Activated CD4-positive, alpha-beta memory T cell treated with anti-CD3 and anti-CD28 coated beads, Interleukin-2, amount 10 ng/mL, durations not matched to agents 7 days and 5 days (primary cell): ENCODE measurements at regions not wholly inside any gene's neighbourhood (a gene's known extent, or its start where the extent isn't known, plus 50 kb on each side); places are given as distances from the start of the nearest gene placed in this dataset.

Experiments used
- CTCF ChIA-PET: fragments of 350-600 bp; sonication (Branson Sonifier 250); formaldehyde crosslinking; loops from one replicate; lab custom pipeline; 2021; ENCODE audit warnings: antibody characterized with exemption, inconsistent platforms; lab: Charles Lee
- POLR2A ChIA-PET: fragments of 350-600 bp; sonication (Branson Sonifier 250); formaldehyde crosslinking; loops from one replicate; lab custom pipeline; 2021; ENCODE audit warnings: antibody characterized with exemption; lab: Charles Lee
- DNase-seq: peaks from one replicate; pipeline ENCODE4 v3.0.0-alpha.2; 2020
- H3K27ac Mint-ChIP-seq: one replicate; pipeline ENCODE4 v1.8.0; 2021; ENCODE audit warnings: mild to moderate bottlenecking, mixed read lengths
- H3K27me3 Mint-ChIP-seq: one replicate; pipeline ENCODE4 v1.8.0; 2021; ENCODE audit warnings: mixed read lengths
- H3K36me3 Mint-ChIP-seq: one replicate; pipeline ENCODE4 v1.8.0; 2021; ENCODE audit warnings: low read depth, mixed read lengths
- H3K4me1 Mint-ChIP-seq: one replicate; pipeline ENCODE4 v1.8.0; 2021; ENCODE audit warnings: mixed read lengths
- H3K4me3 Mint-ChIP-seq: one replicate; pipeline ENCODE4 v1.8.0; 2021; ENCODE audit warnings: mild to moderate bottlenecking, mixed read lengths
- H3K9me3 Mint-ChIP-seq: one replicate; pipeline ENCODE4 v1.8.0; 2021; ENCODE audit warnings: mixed read lengths

DNA sequence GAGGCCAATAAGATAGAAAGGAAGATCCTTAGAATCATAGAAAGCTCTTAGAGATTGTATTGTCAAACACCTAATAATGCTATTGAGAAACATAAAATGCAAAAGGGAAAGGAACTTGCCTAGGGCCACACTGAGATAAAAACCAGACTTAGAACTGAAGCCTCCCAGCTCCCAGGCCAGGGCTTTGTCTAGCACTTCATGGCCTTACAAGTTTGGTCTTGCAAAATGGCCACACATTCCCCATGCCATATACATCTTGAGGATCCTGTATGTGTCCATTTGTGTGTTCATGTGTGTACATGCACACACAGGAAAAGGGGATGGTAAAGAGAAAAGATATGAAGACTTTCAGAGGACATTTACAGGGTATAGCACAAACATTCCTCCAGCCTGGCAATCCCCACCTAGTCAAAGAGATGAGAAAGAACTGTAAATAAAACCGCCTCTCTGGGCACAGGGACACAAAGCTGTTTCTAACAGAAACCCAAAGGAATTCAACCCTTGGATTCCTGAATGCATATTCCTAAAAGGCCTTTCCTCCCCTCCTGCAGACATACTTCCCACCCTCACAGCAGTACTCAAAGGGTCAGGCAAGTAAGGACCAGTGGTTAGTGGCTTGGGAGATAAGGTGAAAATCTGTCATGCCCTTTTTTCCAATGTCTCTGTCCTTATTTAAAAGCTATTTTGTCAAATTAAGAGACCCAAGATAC lies 99.7 kb upstream of the KLHL29 start:
- Mint-ChIP-seq H3K4me1 (no peaks in the 10 kb centered on the region), H3K4me3 (no peak overlapping the region), H3K27me3 (peaks cover 2% of the 10 kb centered on the region), H3K36me3 (no peaks in the 10 kb centered on the region), H3K9me3 (no peaks in the 10 kb centered on the region), H3K27ac (no peak overlapping the region)
- ChIA-PET CTCF (no interaction called here), POLR2A (no interaction called here)
- DNase-seq, result no peak

GRCh38 chr2:23286031-23286757 lies 98.8 kb upstream of the KLHL29 start:
- Mint-ChIP-seq H3K4me3 (no peak overlapping the region), H3K4me1 (no peaks in the 10 kb centered on the region), H3K27ac (no peak overlapping the region), H3K36me3 (no peaks in the 10 kb centered on the region), H3K9me3 (no peaks in the 10 kb centered on the region), H3K27me3 (peaks cover 2% of the 10 kb centered on the region)
- CTCF ChIA-PET, result no interaction called here
- POLR2A ChIA-PET, result no interaction called here
- DNase-seq, result no peak

DNA sequence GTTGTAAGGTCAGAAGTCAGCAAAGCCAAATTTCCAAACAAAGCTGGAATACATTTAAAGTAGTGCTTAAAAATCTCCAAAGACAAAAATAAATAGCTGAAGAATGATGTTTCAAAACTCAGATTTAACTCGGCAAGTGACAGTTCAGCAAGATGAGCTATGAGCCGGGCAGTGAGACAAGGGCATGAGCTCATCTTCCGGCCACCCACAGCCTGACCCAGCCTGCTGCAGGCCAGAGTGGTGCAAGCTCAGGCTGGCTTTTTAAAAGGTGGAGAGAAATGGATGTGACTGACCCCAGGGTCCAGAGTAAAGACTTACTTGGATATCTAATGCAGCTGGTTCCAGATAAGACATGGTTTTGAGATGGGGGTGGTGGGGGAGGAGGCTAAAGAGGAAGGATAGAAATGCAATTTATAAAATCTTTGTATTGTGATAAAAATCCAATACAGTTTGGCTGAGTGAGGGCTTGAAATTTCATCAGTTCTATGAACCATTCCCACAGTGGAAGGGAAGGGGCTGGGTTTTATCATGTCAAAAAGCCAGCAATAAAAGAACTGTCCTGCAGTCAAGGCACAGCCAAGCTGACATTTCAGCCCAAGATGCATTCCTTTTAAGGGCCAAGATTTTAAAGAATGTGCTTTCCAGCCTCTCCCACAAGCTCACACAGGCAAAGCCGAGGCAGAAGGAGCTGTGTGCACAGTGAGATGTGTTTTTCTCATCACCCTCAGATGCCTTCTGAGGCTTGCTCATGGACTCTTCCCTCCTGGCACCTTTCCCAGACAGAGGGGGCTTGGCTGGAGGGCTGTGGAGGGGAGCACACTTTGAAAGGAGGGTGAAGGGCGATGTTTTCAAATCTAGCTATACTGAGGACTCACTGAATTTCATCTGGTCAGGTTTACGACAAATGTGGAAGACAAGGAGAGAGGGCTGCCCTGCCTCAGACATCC lies 97.9 kb upstream of the KLHL29 start:
- POLR2A ChIA-PET, result no interaction called here
- no peak for DNase-seq
- Mint-ChIP-seq H3K36me3 (no peaks in the 10 kb centered on the region), H3K4me1 (no peaks in the 10 kb centered on the region), H3K4me3 (no peak overlapping the region), H3K27ac (no peak overlapping the region), H3K9me3 (no peaks in the 10 kb centered on the region), H3K27me3 (peaks cover 2% of the 10 kb centered on the region)
- CTCF ChIA-PET, result no interaction called here

DNA sequence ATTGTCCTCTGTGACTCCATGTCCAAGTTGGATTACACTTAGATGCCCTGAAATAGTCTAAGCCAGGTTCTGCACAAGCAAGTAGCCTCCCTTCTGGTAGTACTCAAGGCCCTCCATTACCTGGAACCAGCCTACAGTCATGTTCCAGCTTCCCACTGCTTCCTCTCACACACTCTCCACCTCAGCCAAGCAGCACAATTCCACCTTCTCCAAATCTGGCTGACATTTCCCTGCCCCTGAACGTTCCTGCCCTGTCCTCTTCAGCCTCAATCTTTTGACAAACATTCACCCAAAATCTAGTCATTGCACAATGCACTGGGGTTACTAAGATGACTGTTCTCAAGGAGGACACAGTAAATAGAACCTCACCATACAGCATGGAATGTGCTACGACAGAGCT lies 95.3 kb upstream of the KLHL29 start:
- Mint-ChIP-seq H3K9me3 (no peaks in the 10 kb centered on the region), H3K4me1 (no peaks in the 10 kb centered on the region), H3K4me3 (no peak overlapping the region), H3K27ac (no peak overlapping the region), H3K36me3 (no peaks in the 10 kb centered on the region), H3K27me3 (peaks cover 2% of the 10 kb centered on the region)
- ChIA-PET POLR2A (no interaction called here), CTCF (no interaction called here)
- DNase-seq, result no peak

GRCh38 chr2:23291239-23291638 lies 93.7 kb upstream of the KLHL29 start:
- Mint-ChIP-seq H3K36me3 (no peaks in the 10 kb centered on the region), H3K4me3 (no peak overlapping the region), H3K27ac (no peak overlapping the region), H3K4me1 (no peaks in the 10 kb centered on the region), H3K9me3 (no peaks in the 10 kb centered on the region), H3K27me3 (no peaks in the 10 kb centered on the region)
- DNase-seq, result no peak
- ChIA-PET POLR2A (no interaction called here), CTCF (interaction anchor here (0.8 kb wide), 1 partner anchor 40 kb away, joined by 3 read pairs; no protein-coding TSS in a partner anchor)

DNA sequence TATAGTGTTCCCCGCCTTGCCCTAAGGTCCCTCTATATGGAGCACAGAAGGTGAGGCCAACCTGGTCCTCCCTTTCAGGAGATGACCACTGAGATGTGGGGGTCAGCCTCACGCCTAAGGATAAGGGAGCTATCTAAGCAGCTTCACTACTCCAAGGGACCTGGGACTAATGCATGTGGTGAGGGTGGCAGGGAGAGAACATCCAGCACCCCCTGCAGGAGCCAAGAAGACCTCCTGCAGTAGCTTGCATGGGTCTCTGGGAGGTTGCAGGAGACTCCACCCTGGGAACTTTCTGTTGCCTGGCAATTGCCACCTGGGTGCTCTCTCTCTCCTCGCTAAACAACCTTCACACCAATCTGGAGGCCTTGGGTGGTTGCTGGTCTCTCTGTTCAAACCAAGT lies 93.0 kb upstream of the KLHL29 start:
- Mint-ChIP-seq H3K27ac (no peak overlapping the region), H3K4me3 (no peak overlapping the region), H3K27me3 (no peaks in the 10 kb centered on the region), H3K9me3 (no peaks in the 10 kb centered on the region), H3K36me3 (no peaks in the 10 kb centered on the region), H3K4me1 (no peaks in the 10 kb centered on the region)
- ChIA-PET POLR2A (no interaction called here), CTCF (no interaction called here)
- DNase-seq, result no peak

DNA sequence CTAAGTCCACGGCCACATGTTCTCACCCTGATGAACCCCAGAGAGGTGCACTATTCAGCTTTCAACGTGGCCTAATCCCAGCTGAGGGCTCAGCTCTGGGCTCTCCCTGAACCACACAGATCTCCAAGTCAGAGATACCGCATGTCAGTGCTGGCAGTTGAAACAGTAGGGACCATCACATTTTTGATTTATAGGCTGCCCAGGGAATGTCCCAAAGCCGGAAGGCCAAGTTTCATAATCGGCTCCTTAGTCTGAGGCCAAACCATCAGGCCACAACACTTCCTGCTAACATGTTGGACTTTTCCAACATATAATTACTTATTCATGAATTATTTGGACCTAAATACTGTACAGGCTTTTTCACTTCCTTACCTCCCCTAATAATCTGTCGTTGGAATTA lies 91.9 kb upstream of the KLHL29 start:
- ChIA-PET POLR2A (no interaction called here), CTCF (no interaction called here)
- Mint-ChIP-seq H3K4me3 (no peak overlapping the region), H3K4me1 (no peaks in the 10 kb centered on the region), H3K36me3 (no peaks in the 10 kb centered on the region), H3K9me3 (no peaks in the 10 kb centered on the region), H3K27me3 (no peaks in the 10 kb centered on the region), H3K27ac (no peak overlapping the region)
- no peak for DNase-seq

GRCh38 chr2:23293731-23294130 lies 91.2 kb upstream of the KLHL29 start:
- CTCF ChIA-PET, result no interaction called here
- H3K27me3 Mint-ChIP-seq, result no peaks in the 10 kb centered on the region

DNA sequence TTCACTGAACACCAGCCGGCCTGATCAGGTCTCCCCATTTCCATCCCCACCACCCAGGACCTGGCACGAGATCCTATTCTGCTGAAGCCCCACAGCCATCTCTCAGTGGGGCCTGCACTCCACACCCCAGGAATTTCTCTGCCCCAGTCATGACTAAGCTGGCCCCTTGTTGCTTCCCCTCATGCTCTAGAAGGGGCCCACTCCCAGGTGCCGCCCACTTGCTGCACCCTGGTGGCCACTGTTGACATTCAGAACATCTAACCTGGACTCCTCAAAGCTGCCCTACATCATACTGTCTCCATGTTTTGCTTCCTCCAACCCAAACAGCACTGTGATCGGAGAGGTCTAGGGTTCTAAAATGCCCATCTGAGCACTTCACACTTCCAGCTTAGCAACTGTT lies 90.7 kb upstream of the KLHL29 start:
- no peak overlapping the region for H3K27ac Mint-ChIP-seq
- ChIA-PET CTCF (no interaction called here), POLR2A (no interaction called here)
- no peak overlapping the region for H3K4me3 Mint-ChIP-seq
- no peaks in the 10 kb centered on the region for H3K36me3 Mint-ChIP-seq
- H3K9me3 Mint-ChIP-seq, result no peaks in the 10 kb centered on the region
- H3K27me3 Mint-ChIP-seq, result no peaks in the 10 kb centered on the region
- no peaks in the 10 kb centered on the region for H3K4me1 Mint-ChIP-seq
- DNase-seq, result no peak

More at GRCh38 chr2:23293731-23294130, 91.2 kb upstream of the KLHL29 start:
- H3K27ac Mint-ChIP-seq, result no peak overlapping the region
- no peaks in the 10 kb centered on the region for H3K9me3 Mint-ChIP-seq
- no peaks in the 10 kb centered on the region for H3K4me1 Mint-ChIP-seq
- POLR2A ChIA-PET, result no interaction called here
- H3K36me3 Mint-ChIP-seq, result no peaks in the 10 kb centered on the region
- H3K4me3 Mint-ChIP-seq, result no peak overlapping the region
- DNase-seq, result no peak

DNA sequence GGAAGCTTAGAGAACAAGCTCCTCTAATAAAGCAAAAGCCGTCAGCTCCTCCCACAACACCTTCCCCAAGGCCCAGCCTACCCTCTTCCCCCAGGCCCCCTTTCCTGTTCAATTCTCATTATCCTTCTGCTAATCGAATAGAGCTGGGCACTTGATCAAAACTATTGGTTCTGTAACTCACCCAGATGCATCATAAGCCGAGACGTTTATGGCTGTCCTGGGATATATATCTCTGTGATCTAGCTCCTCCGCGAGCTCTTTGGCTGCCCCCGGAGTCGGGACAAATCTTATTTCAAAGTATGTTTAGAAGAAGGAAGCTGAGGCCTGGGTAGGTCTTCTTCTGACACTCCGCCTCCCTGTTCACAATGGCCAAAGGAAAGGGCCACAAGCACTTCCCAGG lies 88.3 kb upstream of the KLHL29 start:
- Mint-ChIP-seq H3K36me3 (no peaks in the 10 kb centered on the region), H3K4me1 (no peaks in the 10 kb centered on the region), H3K27me3 (no peaks in the 10 kb centered on the region), H3K27ac (no peak overlapping the region), H3K4me3 (no peak overlapping the region), H3K9me3 (no peaks in the 10 kb centered on the region)
- no peak for DNase-seq
- CTCF ChIA-PET, result no interaction called here
- POLR2A ChIA-PET, result no interaction called here

- Mint-ChIP-seq H3K4me3 (no peak overlapping the region), H3K4me1 (no peaks in the 10 kb centered on the region), H3K27ac (no peak overlapping the region), H3K9me3 (no peaks in the 10 kb centered on the region), H3K27me3 (no peaks in the 10 kb centered on the region), H3K36me3 (no peaks in the 10 kb centered on the region)
- DNase-seq, result no peak
- ChIA-PET CTCF (no interaction called here), POLR2A (no interaction called here)
Observed at GRCh38 chr2:23297112-23297511, 87.9 kb upstream of the KLHL29 start.

GRCh38 chr2:23298551-23298950 lies 86.4 kb upstream of the KLHL29 start:
- CTCF ChIA-PET, result no interaction called here
- no peaks in the 10 kb centered on the region for H3K4me1 Mint-ChIP-seq
- no peaks in the 10 kb centered on the region for H3K36me3 Mint-ChIP-seq
- H3K27me3 Mint-ChIP-seq, result peaks cover 2% of the 10 kb centered on the region
- no peak overlapping the region for H3K4me3 Mint-ChIP-seq
- DNase-seq, result no peak
- H3K9me3 Mint-ChIP-seq, result no peaks in the 10 kb centered on the region
- no peak overlapping the region for H3K27ac Mint-ChIP-seq
- POLR2A ChIA-PET, result no interaction called here

DNA sequence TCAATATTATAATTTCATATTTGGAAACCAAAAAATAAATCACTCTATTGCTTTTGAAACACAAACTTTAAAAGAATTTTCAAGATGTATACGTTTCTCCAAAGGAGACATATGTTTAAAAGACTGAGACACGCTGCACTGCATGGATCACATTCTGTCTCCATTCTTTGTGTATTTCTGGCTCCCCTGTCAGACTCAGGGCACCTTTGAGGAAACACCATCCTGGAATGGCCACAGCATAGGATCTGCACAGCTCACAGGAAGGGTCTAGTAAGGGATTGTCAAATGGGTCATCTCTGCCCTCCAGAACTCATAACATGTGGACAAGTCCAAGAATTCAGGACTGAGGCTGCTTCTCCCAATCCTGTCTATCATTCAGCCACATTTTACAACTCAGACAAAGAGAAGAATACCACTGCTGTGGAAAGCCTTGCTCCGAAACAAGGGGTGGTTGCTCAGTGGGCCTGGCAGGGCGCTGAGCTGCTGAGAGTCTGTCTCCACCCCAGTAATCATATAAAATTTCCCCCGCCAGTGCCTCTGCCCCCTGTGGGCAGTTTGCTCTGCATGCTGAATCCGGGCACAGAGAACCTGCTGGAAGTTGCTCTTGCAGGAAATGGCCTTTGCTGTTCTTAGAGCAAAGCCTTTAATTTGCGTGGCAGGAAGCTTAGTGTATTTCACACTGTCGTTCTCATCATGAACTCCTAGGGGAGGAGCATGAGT lies 85.3 kb upstream of the KLHL29 start:
- DNase-seq, result no peak
- Mint-ChIP-seq H3K4me3 (no peak overlapping the region), H3K27me3 (peaks cover 8% of the 10 kb centered on the region), H3K9me3 (no peaks in the 10 kb centered on the region), H3K4me1 (no peaks in the 10 kb centered on the region), H3K36me3 (no peaks in the 10 kb centered on the region), H3K27ac (no peak overlapping the region)
- CTCF ChIA-PET, result no interaction called here
- POLR2A ChIA-PET, result no interaction called here
